ENCODE measurements at regions not wholly inside any gene's neighbourhood (a gene's known extent, or its start where the extent isn't known, plus 50 kb on each side); places are given as distances from the start of the nearest gene placed in this dataset.
A peak's percentile ranks its signal among the peaks of the same experiment; 100 is the strongest.
"Not testable (repeated sequence)": the region's sequence is repeated elsewhere in the genome, so short reads cannot be mapped to it uniquely, and the experiment has no call there.

DNA sequence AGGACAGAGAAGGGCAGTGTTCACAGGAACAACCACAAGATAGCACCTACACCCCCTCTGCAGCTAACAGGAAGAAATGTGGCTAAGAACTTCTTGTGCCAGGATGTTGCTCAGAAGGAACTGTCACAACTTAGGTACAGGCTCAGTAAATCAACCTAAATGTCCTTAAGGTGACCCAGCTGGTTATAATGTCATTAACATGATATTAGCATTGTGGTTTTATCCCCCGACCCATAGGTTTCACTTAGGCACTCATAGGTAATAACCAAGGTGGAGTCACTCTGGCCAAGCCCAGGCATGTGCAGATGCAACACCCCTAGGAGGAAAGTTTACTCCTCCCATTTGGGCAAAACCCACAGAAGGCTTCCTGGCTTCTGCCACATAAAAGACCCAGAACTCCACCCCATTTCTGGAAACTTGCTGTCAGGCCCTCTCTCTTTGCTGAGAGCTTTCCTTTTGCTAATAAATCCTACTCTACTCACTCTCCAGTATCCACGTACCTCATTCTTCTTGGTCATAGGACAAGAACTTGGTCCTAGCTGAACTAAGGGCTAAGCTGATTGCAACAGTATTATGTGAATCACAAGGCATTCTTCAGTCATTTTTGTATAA lies 951.3 kb downstream of the SLITRK5 start:
- DNase-seq: peak; percentile 46

- DNase-seq: no peak
Measured at GRCh38 chr13:88623150-88623549, 952.0 kb downstream of the SLITRK5 start.

- peak; percentile 84 for DNase-seq
Measured at GRCh38 chr13:88627071-88627470, 955.9 kb downstream of the SLITRK5 start.

DNA sequence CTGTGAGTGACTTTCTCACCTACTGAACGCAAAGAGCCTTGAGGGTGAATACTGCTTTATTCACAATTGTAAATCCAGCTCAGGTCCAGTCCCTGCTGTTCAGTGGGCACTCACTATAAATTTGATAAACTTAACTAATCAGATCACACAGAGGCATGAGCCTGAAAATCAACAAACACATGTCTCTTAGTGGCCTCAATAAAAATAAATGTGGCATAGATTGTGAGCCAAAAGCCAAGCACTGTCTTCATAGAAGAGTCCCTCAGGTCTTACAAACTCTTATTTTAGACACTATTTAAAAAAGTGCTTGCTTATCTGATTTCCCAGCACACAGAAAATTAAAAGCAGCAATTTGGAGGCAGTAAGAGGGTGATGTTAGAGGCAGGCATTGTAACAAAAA lies 957.7 kb downstream of the SLITRK5 start:
- DNase-seq: no peak

DNA sequence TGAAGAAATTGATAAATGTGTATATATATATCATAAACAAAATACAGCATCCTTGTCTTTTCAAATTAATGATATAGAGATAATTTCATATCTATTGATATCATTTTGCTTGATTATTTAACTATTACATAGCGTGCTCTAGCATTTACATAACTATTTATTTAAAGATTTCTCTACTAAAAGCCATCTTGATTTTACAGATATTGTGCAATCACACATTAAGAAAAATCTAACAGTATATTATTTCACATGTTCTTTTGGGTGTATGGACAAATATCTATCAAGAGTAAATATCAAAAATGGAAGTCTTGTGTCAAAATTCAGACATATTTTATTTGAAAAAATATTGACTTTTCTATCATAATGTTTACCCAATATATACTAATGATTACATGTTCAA lies 966.8 kb downstream of the SLITRK5 start:
- DNase-seq: no peak

DNA sequence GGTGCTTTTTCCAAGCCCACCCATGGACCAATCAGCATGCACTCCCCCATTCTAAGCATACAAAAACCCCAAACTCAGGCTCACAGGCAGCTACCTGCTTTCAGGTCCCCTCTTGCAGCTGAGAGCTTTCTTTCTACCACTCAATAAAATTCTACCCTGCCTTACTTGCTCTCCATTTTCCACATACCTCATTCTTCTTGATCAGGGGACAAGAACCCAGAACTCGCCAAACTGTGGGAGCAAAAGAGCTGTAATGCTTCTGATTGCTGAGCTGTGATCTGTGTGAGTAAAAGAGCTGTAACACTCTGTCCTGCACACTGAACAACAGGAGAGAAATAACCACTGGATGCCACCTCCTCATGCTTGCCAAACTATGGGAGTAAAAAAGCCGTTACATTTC lies 972.1 kb downstream of the SLITRK5 start:
- DNase-seq: no peak

DNA sequence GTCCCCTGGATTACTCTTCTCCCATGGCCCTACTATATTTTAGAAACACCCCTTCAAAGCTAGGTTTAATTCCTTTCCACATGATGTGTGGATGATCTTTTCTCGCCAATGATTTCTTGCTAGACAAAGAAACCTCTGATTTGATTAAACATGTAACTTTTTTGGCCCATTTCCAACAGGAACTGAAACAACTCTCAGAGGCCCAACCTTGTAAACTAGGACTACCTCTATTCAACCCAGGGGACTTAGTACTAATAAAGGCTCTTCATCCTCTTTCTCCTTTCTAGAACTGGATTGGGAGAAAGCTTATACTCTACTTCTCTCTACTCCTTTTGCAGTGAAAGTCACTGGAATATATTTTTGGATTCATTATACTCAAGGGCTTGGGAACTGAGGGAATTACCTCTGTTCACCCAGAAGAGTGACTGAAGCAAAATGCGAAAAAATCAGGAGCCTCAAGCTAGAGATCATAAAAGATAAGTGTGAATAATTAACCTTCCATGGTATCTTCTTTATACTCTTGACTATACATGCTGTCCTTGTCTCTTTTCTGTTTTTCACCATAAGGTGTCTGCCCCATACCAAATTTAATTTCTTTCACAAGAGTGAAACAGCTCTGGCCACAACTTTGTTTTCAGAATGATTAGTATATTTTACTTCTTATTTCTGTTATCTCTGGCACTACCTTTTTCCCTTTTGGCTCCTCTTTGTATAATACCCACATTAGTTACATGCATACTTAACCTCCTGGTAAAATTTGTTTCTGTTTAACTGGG lies 977.6 kb downstream of the SLITRK5 start:
- DNase-seq: no peak

GRCh38 chr13:88649855-88650254 lies 978.7 kb downstream of the SLITRK5 start:
- DNase-seq: no peak

GRCh38 chr13:88651531-88651930 lies 980.4 kb downstream of the SLITRK5 start:
- DNase-seq: no peak

GRCh38 chr13:88656751-88657150 lies 985.6 kb downstream of the SLITRK5 start:
- DNase-seq: no peak

GRCh38 chr13:88670509-88670908 lies 999.3 kb downstream of the SLITRK5 start:
- DNase-seq: no peak

- no peak for DNase-seq
Measured at GRCh38 chr13:88674841-88675240, 1003.7 kb downstream of the SLITRK5 start.

DNA sequence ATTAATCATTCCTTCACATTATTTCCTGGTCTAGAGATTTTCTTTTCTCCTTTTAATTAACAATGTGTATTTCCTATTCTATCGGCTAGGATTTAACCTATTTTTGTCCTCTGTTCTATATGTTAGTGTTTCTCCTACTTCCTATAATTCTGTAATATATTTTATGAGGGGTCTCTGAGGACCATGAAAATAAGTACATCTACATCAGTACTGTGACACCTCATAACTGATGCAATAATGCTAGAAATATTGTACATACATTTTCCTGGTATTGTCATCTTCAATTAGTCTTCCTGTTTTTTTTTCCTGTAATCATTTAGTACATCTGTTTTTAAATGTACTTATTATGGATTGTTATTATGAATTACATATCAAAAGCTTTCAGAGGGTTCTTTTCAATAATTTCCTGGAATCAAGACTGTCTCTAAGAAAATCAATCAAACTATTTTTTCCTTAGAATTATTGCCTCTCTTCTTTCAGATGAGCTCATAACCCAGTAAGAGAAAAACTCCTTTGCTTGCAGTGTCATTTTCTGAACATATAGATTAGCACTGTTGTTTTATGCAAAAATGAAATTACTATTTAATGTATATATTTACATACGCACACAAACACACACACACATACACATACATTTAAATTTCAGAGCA lies 1004.3 kb downstream of the SLITRK5 start:
- no peak for DNase-seq

- DNase-seq: no peak
Measured at GRCh38 chr13:88676016-88676415, 1004.8 kb downstream of the SLITRK5 start.

- DNase-seq: no peak
Measured at GRCh38 chr13:88685459-88685858, 1014.3 kb downstream of the SLITRK5 start.

GRCh38 chr13:88701551-88701950 lies 1030.4 kb downstream of the SLITRK5 start:
- DNase-seq: peak; percentile 46

- peak; percentile 53 for DNase-seq
Measured at GRCh38 chr13:88704600-88705275, 1033.6 kb downstream of the SLITRK5 start.

DNA sequence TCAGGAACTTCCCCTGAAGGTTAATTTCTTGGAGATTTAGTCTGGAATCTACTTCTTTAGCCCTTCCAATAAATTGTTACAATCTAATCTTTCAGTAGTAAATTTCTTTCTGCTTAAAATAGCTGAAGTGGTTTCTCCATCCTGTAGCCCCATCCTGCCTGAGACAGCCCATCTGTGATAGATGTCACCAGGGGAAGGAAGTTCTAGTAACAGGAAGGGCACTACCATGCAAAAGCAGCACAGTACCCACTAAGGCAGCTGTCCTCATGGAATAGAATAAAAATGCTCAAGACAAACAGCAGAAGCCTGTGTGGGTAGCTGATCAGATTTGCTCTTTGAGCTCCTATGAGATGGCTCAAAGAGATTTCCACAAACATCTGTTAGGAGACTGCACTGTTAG lies 1036.5 kb downstream of the SLITRK5 start:
- no peak for DNase-seq

DNA sequence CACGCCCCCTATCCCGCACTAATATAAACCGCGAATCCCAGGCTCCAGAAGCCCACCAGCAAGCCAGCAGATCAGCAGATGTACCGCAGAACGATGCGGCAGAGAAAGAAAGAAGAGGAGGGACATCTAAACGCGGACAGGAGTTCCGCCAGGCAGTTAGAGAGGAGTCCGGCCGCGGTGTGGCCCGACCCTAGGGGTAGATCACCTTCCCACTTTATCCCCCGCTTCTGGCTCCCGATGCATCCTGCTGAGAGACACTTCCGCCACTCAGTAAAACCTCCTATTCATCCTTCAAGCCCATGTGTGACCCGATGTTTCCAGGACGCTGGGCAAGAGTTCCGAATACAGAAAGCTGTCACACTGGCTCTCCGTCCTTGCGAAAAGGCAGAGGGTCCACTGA lies 1046.8 kb downstream of the SLITRK5 start:
- DNase-seq: no peak

DNA sequence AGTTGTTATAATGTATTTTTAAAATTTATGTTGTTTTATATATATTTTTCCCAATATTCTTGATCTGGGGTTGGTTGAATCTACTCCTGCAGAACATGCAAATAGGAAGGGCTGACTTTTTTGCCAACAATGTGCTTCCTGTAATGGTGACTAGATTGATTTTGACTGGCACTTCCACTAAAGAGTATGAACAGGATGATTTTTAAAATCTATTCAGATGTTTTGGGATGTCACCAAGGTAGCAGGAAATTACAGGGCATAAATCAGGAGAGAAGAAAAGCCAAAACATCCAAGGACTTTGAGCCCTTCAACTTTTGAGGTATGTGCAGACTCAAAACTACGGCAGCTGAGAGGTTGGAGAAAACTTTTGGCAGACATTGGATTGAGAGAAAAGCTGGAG lies 1047.6 kb downstream of the SLITRK5 start:
- no peak for DNase-seq

DNA sequence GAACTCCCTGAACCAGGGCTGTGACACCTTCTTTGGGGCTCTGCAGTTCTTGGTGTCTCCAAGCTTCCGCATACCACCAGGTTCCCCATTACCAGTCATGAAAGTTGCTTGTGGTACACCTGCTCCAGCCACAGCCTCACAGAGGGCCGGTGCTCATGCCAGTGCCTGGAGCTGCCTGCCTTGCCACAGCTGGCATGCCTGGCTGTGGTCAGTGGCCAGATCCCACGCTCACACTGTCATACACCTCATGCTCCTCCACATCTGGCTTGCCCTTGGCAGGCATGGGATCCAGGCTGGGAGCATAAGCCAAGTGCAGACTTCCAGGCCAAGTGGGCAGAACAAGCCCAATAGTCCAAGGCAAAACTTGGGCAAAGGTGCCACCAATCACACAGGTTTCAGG lies 1054.9 kb downstream of the SLITRK5 start:
- no peak for DNase-seq

DNA sequence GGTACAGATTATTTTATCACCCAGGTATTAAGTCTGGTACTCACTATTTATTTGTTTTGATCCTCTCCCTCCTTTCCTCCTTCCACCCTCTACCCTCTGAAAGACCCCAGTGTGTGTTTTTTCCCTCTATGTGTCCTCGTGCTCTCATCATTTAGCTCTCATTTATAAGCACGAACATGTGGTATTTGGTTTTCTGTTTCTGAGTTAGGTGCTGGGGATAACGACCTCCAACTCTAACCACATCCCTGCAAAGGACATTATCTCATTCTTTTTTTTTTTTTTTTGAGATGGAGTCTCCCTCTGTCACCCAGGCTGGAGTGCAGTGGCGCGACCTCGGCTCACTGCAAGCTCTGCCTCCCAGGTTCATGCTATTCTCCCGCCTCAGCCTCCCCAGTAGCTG lies 1056.1 kb downstream of the SLITRK5 start:
- DNase-seq: not testable (repeated sequence)

- no peak for DNase-seq
Measured at GRCh38 chr13:88729605-88730004, 1058.4 kb downstream of the SLITRK5 start.

GRCh38 chr13:88736026-88736425 lies 1064.9 kb downstream of the SLITRK5 start:
- DNase-seq: no peak
